MM.1S (cell line): ENCODE measurements at regions not wholly inside any gene's neighbourhood (a gene's known extent, or its start where the extent isn't known, plus 50 kb on each side); places are given as distances from the start of the nearest gene placed in this dataset.

Source experiments
- CTCF ChIP-seq: fragments of 300-600 bp; sonication (generic); IDR thresholded peaks from 2 replicates; pipeline ENCODE4 v1.5.1; 2016; ENCODE audit warnings: antibody characterized with exemption, low read length, mixed read lengths
- EZH2phosphoT487 ChIP-seq: fragments of 300-600 bp; sonication (generic); IDR thresholded peaks from 2 replicates; pipeline ENCODE4 v1.6.1; 2018; ENCODE audit warnings: antibody characterized with exemption, low read length

- TF ChIP-seq EZH2phosphoT487 (no peak), CTCF (no peak)
Measured at GRCh38 chr11:95444309-95445241, 213.6 kb upstream of the SESN3 start.
